NCI-H1105 (cell line): ENCODE measurements at regions not wholly inside any gene's neighbourhood (a gene's known extent, or its start where the extent isn't known, plus 50 kb on each side); places are given as distances from the start of the nearest gene placed in this dataset.
"Not testable (repeated sequence)": the region's sequence is repeated elsewhere in the genome, so short reads cannot be mapped to it uniquely, and the experiment has no call there.

Source experiments
- DNase-seq: peaks from one replicate; lab custom pipeline; 2025; lab: John Stamatoyannopoulos, UW

DNA sequence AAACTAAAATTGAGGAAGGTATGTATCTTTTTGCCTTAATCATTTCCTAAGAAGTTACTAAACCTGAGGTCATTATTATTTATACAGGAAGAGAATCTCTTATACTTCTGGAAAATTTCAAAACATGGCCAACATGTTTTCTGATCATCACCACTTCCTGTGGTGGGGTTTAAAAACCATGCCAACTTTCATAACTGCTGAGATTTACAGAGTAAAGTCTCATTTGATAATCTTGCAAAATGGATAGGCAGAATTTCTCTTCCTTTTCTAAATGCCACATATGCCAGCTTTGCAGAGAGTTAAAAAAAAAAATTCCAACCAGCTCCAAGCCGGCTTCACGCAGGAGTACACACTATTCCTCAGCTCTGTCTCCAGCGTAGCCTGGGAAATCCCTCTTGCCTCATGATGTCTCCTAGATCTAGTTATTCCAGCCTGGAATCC lies 124.3 kb upstream of the SPRED1 start:
- no peak for DNase-seq

DNA sequence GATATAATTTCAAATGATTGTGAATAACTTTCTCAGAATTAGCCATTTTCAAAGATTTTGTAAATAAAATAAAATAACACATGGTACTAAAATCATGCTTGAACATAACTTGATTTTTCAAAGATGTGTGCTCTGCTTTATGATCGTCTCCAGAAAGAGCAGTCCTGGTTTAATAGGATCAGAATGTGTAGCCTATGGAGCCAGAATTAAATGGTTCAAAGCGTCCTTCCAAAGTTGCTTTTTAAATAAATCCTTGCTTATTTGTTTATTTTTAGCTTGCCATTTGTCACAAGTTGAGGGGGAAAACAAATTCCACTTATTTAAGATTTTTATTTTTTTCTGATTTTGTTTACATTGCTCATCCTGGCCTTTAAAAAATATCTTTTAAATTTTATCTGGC lies 123.7 kb upstream of the SPRED1 start:
- no peak for DNase-seq

DNA sequence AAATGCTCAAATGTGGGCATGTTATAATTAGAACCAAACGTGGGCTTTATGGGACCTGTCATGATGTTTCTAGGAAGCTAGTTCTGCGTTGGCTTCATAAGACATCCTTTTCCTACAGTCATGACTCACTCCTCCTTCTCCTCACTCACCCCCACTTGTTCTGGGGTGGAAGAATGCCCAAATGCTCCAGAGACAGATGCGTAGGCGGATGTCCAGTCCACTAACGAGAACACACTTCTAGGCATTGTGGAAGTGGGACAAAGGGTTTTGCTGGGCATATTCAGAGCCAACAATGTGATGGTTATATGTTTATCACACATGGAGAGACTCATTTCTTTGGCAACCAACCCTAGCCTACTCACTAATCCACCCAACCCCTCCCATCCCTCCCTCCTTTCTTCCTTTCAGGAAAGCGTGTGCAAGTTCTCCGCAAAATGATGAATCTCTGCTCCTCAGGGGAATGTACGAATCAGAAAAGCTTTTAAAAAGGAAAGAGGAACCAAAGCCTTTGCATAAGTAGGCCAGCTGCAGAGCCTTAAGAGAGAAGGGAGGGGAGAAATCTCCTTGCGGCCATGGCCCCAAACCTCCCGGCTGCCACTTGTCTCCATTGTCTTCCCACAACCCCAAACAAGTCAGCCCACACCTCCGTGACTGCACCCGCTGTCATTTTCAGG lies 123.0 kb upstream of the SPRED1 start:
- no peak for DNase-seq

DNA sequence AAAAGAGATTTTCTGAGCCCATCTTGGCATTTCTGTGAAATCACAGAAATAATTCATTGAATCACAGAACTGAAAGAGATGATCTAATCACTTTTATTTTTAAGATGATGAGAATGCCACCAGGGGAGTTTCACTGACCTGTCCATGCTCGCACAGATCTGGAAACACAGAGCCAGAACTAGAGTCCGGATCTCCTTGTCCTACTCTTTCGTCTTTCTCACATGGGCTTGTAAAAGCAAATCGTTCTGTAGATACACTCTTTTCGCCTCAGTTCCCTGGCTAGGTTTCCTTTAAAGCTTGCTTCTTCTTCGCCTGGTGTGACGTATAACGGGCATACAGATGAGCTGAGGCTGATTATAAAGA lies 122.5 kb upstream of the SPRED1 start:
- DNase-seq, result no peak

DNA sequence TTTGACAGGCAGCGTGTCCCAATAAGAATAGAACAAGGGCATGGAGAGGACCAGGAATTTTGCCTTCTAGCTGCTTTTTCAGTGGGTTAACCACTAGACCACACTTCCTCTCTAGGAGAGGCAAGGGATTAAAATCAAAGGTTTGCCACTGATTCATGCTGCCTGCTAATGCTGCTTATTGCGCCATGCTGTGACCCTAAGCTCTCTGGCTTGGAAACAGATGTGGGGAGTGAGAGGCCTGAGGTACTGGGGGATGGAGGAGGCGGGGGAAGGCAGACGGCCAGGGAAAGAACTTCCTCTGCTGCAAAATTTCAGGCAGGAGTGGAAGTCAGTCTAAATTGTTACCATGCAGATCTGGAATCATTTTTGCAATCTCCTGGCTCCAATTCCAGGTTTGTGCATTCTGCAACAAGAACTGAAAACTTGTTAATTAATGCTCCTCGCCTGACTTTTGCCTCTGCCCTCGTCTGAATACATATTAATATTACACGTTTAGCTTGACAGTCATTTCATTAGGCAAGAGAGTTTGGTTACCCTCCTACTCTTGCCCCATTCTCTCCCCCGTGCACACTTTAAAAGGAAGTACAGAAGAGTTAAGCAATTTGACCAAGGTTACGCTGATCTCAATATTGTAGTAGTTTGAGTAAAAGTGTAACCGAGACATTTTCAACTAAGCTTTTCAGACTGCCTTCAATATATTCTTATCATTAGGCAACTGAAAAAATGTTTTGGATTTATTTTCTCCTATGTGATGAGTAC lies 121.7 kb upstream of the SPRED1 start:
- no peak for DNase-seq

DNA sequence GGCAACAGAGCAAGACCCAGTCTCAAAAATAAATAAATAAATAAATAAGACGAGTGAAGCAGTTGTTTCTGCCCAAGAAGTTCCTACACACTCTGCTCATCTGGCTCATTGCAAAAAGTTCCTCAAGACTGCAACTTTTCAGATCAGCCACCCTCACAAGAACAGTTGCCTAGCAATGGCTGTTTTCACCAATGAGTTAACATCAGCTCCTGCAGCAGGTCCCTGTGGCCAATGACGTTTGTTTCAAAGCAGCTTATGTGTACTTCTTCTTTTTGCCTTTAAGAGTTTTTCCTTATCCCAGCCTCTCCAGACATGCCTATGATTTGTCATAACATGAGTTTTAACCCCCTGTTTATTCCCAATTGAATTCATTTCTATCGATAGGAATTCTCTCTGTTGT lies 118.4 kb upstream of the SPRED1 start:
- DNase-seq, result no peak

DNA sequence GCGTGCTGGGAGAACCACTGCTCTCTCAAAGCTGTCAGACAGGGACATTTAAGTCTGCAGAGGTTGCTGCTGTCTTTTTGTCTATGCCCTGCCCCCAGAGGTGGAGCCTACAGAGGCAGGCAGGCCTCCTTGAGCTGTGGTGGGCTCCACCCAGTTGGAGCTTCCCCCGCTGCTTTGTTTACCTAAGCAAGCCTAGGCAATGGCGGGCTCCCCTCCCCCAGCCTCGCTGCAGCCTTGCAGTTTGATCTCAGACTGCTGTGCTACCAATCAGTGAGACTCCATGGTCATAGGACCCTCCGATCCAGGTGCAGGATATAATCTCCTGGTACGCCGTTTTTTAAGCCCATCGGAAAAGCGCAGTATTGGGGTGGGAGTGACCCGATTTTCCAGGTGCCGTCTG lies 110.4 kb upstream of the SPRED1 start:
- DNase-seq, result not testable (repeated sequence)

DNA sequence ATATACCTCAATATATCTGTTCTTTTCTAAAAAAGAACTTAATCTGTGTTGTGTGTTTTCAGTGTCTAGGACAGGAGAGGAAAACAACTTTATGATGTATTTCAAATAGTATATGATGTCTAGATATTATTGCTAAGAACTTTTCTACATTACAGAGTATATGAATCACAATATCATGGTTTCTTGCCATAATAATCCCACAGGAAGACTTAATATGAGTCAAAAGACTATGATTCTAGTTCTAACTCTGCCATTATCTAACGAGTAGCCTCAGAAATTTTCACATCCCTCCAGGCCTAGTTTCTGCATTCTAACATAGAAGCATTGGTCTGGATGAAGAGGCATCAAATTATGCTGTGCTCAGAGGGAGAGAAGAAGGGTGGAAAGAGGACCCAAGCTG lies 107.7 kb upstream of the SPRED1 start:
- DNase-seq, result no peak

DNA sequence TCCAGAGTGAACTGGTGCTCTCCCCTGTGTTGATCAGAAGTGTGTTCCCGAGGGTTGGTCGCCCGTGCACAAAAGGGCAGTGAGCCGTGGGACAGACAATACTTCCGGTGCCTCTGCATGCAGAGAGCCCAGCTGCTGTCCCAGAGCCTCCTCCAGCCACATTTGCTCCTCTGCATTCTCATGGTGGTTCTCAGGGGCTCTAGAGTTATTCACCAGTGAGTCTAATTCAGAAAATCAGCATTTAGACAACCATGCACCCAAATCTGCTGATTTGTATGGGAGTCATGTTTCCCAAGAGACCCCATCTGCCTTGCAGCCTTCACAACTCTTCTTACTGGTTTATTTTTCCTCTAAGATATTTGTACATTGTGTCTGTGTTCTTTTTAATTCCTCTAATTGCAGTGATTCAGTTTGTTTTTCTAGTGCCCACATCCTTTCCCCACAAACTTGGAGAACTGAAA lies 107.0 kb upstream of the SPRED1 start:
- no peak for DNase-seq

DNA sequence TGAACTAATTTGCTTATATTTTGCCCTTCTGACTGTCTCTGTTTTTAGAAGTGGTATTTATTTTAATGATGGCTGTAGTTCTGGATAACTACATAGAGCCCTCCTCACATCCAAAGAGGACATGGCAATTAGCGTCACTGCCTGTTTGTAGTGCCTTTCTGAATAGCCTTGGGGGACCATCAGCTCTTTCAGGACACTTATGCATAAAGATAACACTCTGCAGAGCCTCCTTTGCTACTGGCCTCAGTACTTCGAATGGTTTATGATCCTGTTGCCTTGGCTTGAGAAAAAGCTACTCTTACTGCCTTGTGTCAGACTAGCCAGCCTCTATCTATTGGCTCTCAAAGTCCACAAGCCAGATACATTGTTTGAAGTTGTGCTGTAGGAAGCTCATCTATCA lies 105.4 kb upstream of the SPRED1 start:
- DNase-seq, result no peak

DNA sequence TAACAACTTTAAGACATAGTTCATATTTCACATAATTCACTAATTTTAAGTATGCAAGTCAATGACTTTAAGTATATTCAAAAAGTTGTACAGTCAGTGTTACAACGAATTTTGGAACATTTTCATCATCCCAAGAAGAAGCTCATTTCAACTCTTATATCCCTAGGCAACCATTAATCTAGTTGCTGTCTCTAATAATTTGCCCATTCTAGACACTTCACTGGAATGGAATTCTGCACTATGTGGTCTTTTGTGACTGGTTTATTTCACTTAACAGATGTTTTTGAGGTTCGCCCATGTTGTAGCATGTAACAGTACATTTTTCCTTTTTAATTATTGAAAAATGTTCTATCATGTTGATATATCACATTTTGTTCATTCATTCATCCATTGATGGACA lies 104.2 kb upstream of the SPRED1 start:
- no peak for DNase-seq

DNA sequence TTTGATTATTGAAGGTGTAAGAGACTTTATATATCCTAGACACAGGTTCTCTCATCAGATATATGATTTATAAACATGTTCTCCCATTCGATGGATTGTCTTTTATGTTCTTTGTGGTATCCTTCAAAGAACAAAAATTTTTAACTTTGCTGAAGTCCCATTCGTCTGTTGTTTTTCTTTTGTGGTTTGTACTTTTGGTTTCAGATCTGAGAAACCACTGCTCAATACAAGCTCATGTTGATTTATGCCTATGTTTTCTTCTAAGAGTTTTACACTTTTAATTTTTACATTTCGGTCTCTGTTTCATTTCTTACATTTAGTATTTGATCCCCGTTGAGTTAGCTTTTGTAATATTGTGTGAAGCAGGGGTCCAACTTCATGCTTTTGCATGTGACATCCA lies 103.3 kb upstream of the SPRED1 start:
- DNase-seq, result no peak

DNA sequence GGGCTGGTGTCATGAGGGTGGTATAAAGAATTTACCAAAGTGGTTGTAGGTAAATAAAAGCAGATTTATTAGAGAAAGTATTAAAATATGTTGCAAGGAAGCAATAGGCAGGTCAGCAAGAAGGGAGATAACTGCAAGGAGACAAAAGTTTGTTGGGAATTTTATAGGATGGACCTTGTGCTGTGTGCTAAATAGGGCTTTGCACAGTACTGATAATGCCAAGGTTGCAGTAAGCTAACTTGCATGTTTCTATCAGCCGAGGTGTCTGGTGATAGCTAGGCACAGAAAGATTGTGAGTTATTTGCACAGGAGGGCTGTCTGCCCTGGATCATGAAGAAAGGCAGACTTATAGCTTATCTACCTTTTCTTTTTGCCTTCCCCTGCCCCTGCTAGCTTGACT lies 102.5 kb upstream of the SPRED1 start:
- no peak for DNase-seq

DNA sequence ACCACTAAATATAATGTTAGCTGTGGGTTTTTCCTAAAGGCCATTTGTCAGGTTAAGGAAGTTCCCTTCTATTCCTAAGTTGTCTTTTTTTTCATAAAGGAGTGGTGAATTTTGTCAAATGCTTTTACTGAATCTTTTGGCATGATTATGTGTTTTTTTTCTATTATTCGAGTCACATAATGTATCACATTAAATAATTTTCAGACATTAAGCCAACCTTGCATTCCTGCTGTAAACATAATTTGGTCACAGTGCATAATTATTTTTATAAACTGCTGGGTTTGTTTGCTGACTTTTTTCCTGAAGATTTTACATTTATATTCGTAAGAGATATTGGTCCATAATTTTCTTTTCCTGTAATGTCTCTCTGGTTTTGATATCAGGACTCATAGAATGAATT lies 101.8 kb upstream of the SPRED1 start:
- no peak for DNase-seq

DNA sequence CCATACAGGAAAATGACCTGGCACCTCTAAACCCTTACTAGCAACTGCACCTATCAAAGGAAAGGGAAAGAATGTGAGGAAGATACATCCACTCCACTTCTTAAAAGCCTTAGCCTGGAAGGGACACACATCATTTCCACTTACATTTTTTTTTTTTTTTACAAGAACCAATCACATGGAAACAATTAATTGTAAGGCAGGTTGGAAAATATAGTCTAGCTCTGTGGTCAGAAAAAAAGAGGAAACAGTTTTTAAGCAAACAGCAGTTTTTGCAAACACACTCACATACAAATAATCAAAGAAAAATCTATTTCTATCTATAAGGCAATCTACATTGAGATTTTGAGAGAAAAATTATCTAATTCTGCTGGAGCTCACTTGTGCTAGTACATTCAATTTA lies 98.9 kb upstream of the SPRED1 start:
- no peak for DNase-seq

DNA sequence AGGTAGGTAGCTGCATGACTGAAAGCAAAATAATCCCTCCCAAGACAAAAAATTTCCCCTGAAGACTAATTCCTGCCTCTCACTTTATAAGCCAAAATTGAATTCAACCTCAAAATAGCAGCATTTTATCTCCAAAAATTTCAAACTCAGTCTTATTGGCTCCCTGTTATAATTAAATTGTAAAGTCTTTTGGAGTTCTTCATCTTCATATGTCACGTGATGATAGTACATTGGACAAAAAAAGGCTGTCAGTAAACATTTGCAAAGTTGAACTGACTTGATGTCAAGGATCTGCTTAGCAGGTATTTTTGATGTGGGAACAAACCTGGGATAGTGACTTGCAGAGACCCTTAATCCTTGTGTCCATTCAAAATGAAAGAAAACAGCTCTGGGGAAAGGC lies 98.4 kb upstream of the SPRED1 start:
- no peak for DNase-seq

DNA sequence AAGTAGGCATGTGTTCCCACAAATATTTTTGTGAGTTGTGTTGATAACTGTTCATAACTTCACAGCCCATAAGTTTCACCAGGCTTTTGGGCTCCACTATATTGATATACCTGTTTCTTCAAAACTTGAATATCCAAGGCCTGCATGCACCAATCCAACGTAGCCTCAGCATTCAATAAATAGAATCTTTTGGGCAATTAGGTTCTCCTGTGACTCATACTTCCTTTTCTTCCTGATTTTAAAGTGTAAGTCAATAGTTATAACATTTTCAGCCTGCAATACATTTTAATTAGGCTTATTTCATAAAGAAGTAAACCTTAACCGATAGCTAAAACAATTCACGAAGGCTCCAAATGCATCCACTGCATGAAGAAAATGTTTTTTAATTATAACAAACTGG lies 97.8 kb upstream of the SPRED1 start:
- no peak for DNase-seq

DNA sequence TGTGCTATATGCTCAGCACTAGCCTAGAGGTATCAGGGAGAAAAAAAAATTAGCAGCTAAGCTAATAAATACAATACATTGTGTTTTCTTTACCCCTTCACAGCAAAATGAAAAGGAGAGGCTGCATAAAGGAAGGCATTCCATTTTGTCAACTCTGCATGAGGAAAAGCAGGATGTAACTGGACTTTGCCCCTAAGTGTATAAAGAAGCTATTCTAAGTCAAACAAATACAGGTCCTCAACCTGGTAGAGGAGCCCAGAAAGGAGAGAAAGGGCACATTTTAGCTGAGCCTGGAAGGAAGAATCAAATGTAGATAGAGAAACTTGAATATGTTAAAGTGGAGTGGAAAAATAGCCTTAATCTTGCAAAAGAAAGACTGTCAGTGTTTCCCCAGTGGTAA lies 89.0 kb upstream of the SPRED1 start:
- DNase-seq, result no peak

DNA sequence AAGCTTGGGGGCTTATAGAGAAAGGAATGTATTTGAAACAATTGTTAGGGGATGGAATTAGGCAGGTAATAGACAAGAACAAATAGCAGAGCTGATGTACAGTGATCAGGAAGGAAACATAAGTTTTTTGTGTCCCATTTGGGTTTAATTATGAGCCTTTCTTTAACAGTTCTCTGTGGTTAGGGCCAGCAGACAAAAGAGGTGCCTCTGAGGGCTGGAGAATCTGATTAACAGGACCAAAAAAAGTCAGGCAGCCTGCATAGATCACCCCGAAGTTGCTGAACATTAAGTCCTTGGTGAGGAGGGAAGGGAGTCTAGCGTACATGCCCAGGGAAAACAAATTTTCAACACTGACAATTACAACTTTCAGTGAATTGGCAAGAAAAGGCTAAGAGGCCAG lies 88.6 kb upstream of the SPRED1 start:
- no peak for DNase-seq

DNA sequence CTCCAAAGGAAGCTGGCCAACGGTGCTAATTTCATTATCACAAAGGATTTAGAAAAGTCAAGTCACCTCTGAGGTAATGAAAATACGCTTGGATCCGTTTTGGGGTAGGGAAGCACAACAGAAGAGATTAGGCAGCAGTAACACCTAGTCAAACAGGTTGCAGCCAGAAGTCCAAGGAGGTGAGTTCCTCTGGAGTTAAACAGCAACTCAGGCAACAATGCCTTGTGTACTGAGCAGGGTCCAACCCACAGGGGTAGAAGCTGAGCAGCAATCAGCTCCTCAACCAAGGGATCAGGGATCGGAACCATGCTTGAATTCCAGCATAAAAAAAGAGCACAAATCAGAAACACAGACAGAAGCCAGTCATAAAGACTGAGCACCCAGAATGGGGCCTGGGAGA lies 88.1 kb upstream of the SPRED1 start:
- no peak for DNase-seq

DNA sequence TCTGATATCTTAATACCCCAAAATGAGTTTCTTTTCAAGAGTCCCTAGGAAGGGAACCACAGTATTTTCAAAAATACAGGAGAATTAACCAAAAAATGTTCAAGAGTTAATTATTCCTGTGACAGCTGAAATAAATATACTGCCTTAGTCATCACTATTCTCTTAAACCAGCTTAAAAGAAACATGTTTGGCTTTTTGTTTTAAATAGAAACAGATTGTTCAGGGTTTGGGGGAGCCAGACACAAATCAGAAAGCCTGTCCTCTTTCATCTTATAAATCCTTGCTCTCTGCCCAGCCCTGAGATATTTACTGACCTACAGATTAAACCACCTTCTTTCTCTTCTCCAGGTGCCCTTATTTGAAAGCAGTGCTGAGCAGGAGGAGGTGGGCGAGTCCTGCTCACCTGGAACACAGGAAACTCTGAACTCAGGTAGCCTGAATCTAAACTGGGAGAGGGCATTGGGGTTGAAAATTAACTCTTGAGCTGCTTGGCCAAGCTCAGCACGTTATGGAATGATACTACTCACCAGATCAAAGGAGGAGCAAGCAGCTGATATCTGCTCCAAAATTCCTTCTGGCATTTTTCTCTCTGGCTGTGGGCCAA lies 84.1 kb upstream of the SPRED1 start:
- DNase-seq, result no peak

DNA sequence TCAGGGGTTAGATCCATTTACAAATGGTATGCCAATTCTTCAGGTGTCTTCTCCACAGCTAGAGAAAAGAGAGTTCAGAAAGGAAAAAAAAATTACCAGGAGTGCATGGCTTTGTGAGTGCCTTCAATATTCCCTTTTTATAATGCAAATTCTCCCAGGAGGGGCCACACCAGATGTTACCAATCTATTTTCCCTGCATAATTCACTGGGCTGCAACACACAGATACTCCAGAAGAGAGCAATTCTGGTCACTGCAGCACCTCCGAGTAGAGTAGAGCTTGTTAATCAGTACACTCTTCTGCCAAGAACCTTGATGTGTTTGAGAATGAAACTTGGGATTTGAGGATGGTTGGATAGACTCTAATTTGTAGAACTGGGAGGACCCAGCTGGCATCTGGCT lies 80.7 kb upstream of the SPRED1 start:
- DNase-seq, result no peak

DNA sequence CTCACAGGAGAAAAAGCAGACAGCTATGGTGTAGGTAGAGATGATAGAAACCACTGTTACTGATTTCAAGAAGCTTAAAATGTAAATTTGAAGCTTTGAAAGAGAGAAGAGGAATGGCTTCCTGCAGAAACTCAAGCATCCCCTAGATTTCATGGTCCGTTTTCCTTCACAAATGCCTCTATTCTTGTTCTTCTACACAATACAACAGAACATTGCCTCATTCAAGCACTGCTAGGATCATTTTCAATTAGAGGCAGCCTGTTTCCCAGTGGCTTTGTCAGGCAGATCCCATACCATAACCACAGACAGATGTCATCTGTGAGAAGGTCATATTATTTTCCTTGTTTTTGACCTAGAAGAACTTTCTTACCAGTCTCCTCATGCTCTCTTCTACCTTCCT lies 77.9 kb upstream of the SPRED1 start:
- no peak for DNase-seq

DNA sequence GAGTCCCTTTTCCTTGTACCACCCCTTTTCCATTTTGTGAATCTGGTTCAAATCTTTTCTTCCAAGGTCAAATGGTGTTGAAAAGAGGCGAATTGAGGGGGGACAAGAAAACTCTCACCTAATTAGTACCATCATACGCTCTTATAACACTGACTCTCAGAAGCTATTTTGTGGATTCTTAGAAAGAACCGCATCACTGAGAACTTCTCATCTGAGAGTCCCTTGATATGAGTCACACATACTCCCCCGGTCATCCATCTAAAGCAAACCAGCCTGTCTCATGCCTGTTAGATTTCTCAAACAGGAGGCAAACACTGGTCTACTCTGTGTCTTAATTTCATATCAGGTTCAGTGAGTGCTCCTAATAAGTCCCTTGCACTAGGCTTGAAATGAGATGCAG lies 76.5 kb upstream of the SPRED1 start:
- DNase-seq, result no peak
